ENCODE measurements at regions not wholly inside any gene's neighbourhood (a gene's known extent, or its start where the extent isn't known, plus 50 kb on each side); places are given as distances from the start of the nearest gene placed in this dataset.

- no peak for DNase-seq (ENCODE audit: low read depth, low spot score)
Observed at GRCh38 chr3:194265996-194266964, 84.8 kb downstream of the CPN2 start.

DNA sequence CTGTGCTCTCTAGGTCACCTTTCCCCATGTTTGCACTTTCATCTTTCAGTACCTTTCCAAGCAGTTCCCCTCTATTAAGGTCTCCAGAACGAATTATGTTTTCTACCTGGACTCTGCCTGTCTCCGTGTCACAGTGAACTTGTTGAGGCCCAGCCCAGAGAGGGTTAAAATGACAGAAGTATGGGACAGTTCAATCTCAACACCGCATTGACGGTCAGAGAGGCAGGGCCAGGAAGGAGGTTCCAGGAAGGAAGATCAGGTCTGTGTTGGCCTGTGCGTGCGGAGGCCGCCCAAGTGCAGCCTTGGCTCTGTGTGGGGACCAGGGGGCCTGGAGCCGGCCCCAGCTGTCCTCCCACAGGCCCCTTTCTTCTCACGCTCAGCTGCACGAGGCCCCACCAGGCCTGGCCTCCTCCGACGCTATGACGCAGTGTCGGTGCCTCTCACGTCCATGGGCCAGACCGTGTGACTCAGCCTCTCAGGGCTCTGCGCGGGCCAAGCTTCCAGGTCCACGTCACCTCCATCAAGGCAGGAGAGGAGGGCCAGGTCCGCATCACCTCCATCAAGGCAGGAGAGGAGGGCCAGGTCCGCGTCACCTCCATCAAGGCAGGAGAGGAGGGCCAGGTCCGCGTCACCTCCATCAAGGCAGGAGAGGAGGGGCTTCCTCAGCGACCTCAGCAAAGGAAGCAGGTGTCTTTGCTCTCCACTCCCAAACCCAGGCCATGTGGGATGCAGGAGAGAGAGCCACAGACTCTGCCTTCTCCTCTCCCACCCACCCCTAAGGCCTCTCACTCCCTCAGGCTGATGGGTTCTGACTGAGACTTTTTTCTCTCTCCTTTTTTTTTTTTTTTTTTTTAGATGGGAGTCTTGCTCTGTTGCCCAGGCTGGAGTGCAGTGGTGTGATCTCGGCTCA lies 83.1 kb downstream of the CPN2 start:
- DNase-seq (ENCODE audit: low read depth, low spot score) = no peak

DNA sequence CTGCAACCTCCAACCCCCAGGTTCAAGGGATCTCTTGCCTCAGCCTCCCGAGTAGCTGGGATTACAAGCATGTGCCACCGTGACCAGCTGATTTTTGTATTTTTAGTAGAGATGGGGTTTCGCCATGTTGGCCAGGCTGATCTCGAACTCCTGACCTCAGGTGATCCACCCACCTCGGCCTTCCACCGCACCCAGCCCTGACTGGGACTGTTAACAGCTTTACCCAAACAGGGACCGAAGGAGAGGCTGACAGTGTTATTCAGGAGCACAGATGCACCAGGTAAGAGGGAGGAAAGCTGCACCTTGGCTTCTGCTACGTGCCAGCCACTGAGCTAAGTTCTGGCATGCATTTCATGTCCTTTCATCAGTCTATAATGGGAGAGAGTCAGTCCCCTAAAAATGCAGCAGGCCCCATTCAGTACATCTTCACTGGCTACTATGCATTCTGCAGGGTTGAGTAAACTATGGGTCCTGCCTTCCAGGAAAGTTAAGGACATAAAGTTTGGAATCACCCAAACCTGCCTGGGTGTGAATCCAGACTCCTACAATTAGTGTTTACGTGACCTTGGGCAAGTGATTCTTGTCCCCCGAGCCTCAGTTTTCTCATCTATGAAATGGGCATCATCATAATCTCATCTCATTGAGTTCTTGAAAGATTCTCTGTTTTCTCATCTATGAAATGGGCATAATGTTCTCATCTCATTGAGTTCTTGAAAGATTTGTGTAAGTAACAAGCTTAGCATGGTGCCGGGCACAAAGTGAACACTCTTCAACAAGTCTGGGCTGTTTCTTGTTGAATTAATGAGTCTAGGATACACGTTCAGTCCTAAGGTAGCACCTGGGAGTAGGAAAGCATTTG lies 82.2 kb downstream of the CPN2 start:
- DNase-seq (ENCODE audit: low read depth, low spot score) = no peak

- no peak for DNase-seq (ENCODE audit: low read depth, low spot score)
Observed at GRCh38 chr3:194269610-194270145, 81.5 kb downstream of the CPN2 start.

GRCh38 chr3:194270627-194271459 lies 80.3 kb downstream of the CPN2 start:
- DNase-seq (ENCODE audit: low read depth, low spot score) = no peak

- no peak for DNase-seq (ENCODE audit: low read depth, low spot score)
Observed at GRCh38 chr3:194271460-194272035, 79.6 kb downstream of the CPN2 start.

DNA sequence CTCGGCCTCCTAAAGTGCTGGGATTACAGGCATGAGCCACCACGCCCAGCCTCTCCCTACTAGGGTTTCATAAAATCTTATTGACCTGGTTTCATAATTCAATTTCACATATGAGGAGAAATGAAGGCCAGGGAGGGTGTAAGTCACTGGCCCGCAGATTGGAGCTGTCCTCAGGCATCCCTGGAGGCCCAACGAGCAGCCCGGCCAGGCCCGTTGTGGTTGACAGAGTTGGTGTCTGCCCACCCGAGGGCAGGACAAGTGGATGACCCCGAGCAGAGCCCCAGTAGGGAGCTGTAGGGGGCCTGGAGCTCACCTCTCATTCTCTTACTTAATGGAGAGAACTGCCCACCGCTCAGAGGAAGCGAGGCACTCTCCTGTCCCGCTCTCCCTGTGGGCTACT lies 78.9 kb downstream of the CPN2 start:
- DNase-seq (ENCODE audit: low read depth, low spot score) = no peak

DNA sequence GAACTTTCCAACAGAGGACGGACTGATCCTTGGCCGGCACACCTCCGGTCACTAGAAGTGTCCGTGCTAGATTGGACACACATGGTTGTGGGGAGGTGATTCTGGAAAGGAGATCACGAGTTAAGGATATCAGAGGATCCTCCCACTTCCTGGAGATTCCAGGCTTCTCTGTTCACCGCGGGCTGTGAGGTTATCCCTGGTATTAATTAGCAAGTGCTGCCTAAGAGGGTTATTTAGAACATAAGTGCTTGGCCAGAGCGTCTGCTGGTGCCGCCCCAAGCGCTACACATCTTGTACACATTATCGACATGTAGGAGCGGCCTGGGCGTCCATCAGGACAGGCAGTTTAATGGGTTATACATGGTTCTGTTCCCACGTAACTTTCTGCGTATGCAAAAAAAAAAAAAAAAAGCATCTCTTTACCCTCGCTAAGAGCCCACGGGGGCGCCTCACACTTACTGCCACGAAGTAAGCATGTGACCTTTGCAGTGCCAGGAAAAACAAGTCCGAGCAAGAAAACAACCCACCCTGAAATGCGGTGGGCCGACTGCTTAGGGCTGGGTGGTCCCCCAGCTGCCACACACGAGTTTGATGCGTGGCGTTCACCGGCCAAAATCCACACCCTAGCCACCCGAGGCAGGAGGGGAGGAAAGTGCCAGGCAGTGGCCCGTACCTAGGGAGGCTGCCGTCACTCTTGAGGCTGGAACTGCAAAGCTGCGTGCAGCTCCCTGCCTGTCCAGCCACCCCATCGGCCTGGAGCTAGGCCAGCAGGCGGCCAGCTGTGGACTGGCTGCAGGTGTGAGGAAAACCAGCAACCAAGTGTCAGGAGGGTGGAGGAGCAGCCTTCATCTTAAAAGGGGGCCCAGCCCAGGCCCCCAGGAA lies 78.0 kb downstream of the CPN2 start:
- DNase-seq (ENCODE audit: low read depth, low spot score) = no peak

DNA sequence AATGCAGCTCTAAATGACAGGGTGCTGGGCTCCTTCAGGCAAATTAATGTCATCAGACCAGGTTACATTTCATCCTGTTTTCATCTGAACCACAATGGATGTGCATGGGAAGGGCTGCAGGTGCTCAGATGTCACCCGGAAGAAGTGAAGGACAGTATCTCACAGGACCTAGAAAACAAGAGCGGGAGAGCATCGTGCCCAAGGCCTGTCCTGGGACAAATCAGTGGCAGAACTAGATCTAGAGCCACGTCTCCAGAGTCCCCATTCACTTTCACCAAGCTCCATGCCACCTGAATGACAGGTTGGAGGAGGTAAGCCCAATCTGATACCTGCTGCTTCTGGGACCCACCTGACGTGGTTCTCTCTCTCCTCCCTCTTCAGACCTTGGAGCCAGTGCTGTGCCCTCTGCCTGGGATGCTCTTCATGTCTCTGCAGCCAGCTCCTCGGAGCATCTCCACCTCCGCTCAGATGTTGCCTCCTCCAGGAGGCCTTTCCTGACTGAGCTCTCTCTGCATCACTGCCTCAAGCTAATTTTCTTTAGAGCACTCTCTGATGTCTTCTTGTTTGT lies 77.3 kb downstream of the CPN2 start:
- no peak for DNase-seq (ENCODE audit: low read depth, low spot score)

GRCh38 chr3:194274424-194275085 lies 76.6 kb downstream of the CPN2 start:
- no peak for DNase-seq (ENCODE audit: low read depth, low spot score)

- no peak for DNase-seq (ENCODE audit: low read depth, low spot score)
Observed at GRCh38 chr3:194275291-194275690, 75.8 kb downstream of the CPN2 start.

DNA sequence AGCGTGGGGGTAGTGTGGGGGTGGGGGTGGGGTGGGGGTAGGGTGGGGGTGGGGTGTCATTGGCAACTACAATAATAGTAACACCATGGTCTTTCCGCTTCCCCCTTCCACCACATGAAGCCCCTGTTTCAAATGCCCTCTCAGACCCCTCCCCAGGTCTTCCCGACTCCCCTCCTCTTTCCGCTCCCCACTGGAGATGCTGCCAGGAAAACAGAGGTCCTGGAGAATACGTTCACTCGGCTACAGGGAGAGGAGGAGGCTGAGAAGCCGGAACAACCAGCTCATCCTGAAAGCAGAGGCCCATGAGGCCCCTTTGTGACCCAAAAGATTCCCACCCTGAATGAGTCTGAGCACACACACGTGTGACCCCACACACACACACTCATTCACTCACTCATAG lies 75.4 kb downstream of the CPN2 start:
- DNase-seq (ENCODE audit: low read depth, low spot score) = no peak

DNA sequence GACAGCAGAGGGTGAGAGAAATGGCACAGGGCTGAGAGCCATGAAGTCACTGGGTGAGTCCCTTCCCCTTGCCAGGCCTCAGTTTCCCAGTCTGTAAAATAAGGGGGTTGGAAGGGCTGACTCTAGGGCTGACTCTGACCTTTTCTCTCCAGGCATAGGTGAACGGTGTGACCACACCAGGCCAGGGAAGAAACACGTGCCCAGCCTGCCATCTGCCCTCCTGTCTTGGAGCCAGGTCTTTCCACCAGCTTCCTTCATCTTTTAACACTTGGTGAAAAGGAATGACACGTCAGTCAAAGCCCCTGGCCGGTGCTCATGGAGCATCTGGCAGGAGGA lies 74.4 kb downstream of the CPN2 start:
- no peak for DNase-seq (ENCODE audit: low read depth, low spot score)

- DNase-seq (ENCODE audit: low read depth, low spot score) = no peak
Observed at GRCh38 chr3:194277104-194277785, 73.9 kb downstream of the CPN2 start.

DNA sequence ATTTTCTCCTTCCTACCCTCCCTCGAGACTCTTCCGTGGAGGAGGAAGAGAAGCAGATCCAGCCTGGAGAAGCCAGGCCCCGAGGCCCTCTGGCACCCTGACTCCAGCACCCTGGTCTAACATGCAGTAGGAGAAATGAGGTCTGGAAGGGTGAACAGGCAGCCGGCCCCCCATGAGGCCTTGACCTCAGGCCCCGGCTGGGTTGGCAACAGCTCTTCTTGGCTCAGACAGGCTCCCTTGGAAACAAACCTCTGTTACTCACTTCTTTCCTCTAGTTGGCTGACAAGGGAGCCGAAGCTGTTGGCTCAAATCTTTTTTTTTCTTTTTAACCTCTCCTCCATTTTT lies 73.4 kb downstream of the CPN2 start:
- DNase-seq (ENCODE audit: low read depth, low spot score) = no peak

DNA sequence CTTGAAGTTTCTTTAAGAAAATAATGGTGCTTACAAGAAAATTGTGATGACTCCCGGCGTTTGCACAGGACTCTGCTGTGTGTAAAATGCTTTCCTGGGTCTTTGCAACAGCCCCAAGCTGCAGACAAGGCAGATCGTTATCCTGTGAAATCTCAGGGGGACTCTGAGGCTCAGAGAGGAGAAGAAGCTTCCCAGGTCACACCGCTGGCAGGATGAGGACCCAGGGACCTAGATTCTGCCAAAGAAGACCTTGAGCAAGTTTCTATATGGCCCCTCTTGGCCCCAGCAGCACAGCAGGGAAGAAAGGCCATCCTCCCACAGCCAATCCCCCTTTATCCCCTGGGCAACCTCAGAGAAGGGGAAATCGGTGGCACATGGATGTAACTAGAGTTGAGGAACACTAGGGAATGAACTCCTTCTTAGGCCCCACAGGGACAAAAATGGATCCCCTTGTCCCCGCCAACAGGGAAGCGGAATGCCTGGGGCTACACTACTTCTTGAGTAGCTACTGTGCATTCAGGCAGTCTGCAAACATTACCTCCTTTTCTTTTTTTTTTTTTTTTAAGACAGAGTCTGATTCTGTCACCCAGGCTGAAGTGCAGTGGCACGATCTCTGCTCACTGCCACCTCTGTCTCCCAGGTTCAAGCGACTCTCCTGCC lies 72.8 kb downstream of the CPN2 start:
- no peak for DNase-seq (ENCODE audit: low read depth, low spot score)

GRCh38 chr3:194279101-194279500 lies 72.0 kb downstream of the CPN2 start:
- no peak for DNase-seq (ENCODE audit: low read depth, low spot score)

Data from smooth muscle cell of the brain vasculature (primary cell).